Aorta (tissue), 5 donors: ENCODE measurements at regions not wholly inside any gene's neighbourhood (a gene's known extent, or its start where the extent isn't known, plus 50 kb on each side); places are given as distances from the start of the nearest gene placed in this dataset.
"Not testable (repeated sequence)": the region's sequence is repeated elsewhere in the genome, so short reads cannot be mapped to it uniquely, and the experiment has no call there.

Experiments
- ATAC-seq: fragments of 200-7000 bp; cut with Tn5 transposase; one replicate; pipeline ENCODE4 v1.9.1; 2022; ENCODE audit warnings: moderate library complexity; ENCODE audit not compliant: low FRiP score
- DNase-seq, 2 donors: peaks; one replicate each; pipeline ENCODE4 v3.0.0-alpha.2; 2020
- H3K27ac ChIP-seq, 2 donors: one replicate each; pipeline ENCODE4 v1.5.1; 2013; ENCODE audit warnings: low read length in 2 of 2, mild to moderate bottlenecking in 2 of 2, moderate library complexity in 2 of 2, control low read depth in 1 of 2, inconsistent platforms in 1 of 2, low read depth in 1 of 2
- H3K27me3 ChIP-seq, 2 donors: one replicate each; pipeline ENCODE4 v1.6.1; 2013; ENCODE audit warnings: control low read depth in 1 of 2, low read length in 1 of 2, mild to moderate bottlenecking in 1 of 2, moderate library complexity in 1 of 2; ENCODE audit not compliant: insufficient read depth in 2 of 2, control insufficient read depth in 1 of 2
- H3K36me3 ChIP-seq, 2 donors: one replicate each; pipeline ENCODE4 v1.6.1; 2013; ENCODE audit warnings: control low read depth in 1 of 2, low read length in 1 of 2, mild to moderate bottlenecking in 1 of 2; ENCODE audit not compliant: insufficient read depth in 2 of 2, control insufficient read depth in 1 of 2
- H3K4me1 ChIP-seq, 2 donors: one replicate each; pipeline ENCODE4 v1.6.1; 2013; ENCODE audit warnings: low read length in 2 of 2, control low read depth in 1 of 2, mild to moderate bottlenecking in 1 of 2, moderate library complexity in 1 of 2; ENCODE audit not compliant: insufficient read depth in 2 of 2, control insufficient read depth in 1 of 2
- H3K4me3 ChIP-seq, 2 donors: one replicate each; pipeline ENCODE4 v1.5.1; 2013; ENCODE audit warnings: low read length in 2 of 2, control low read depth in 1 of 2, mild to moderate bottlenecking in 1 of 2
- H3K9me3 ChIP-seq: one replicate; pipeline ENCODE4 v1.6.1; 2013; ENCODE audit warnings: mild to moderate bottlenecking, low read length; ENCODE audit not compliant: control insufficient read depth
- WGBS, 2 donors: extraction: QIAGEN DNeasy Blood & Tissue Kit; methylation state at CpG; one replicate each; pipeline ENCODE4 v1.1.7; 2013; 5-methylcytosine and 5-hydroxymethylcytosine counted together
- intact Hi-C, 2 donors: fragments of 100-400 bp; cut with DNase I; formaldehyde crosslinking; loops; one replicate each; pipeline versions ENCODE4 v1.14.2 to v1.15.0; 2022
- donor health status: healthy with polysubstance abuse.
- donor health status: Bipolar disorder and iron deficiency.
- donor health status: DM: no; HTN: no; CAD: no.
- donor health status: DM: no; HTN: no; CAD: no.
- donor health status: DM: yes; HTN: yes; CAD: no.

DNA sequence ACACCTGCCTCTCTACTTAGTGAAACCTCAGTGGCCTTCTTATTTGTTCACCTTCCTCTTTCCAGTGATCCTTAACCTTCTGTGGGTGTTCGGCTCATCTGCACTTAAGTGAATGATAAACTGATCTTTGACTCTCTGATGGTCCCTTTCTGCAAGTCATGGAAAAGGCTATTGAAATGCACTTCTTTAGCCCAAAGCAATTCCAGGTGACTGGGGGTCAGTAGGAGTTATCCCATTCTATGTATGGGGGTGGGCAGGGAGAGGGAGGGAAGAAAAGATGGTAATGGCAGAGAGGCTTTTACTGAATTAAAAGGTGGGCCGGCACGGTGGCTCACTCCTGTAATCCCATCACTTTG, 170.8 kb downstream of the RGS9 start:
- 90 to 95% methylated on average over 3 of the region's 3 CpGs for WGBS, 2 donors
- H3K27me3 ChIP-seq = no peaks in the 10 kb centered on the region
- H3K36me3 ChIP-seq = no peaks in the 10 kb centered on the region
- H3K4me3 ChIP-seq = no peak overlapping the region
- peaks cover 3% of the 10 kb centered on the region for H3K9me3 ChIP-seq
- H3K4me1 ChIP-seq = no peaks in the 10 kb centered on the region
- intact Hi-C loops = no loop called here
- no peak overlapping the region for H3K27ac ChIP-seq
- no peak for ATAC-seq
- DNase-seq = no peak

DNA sequence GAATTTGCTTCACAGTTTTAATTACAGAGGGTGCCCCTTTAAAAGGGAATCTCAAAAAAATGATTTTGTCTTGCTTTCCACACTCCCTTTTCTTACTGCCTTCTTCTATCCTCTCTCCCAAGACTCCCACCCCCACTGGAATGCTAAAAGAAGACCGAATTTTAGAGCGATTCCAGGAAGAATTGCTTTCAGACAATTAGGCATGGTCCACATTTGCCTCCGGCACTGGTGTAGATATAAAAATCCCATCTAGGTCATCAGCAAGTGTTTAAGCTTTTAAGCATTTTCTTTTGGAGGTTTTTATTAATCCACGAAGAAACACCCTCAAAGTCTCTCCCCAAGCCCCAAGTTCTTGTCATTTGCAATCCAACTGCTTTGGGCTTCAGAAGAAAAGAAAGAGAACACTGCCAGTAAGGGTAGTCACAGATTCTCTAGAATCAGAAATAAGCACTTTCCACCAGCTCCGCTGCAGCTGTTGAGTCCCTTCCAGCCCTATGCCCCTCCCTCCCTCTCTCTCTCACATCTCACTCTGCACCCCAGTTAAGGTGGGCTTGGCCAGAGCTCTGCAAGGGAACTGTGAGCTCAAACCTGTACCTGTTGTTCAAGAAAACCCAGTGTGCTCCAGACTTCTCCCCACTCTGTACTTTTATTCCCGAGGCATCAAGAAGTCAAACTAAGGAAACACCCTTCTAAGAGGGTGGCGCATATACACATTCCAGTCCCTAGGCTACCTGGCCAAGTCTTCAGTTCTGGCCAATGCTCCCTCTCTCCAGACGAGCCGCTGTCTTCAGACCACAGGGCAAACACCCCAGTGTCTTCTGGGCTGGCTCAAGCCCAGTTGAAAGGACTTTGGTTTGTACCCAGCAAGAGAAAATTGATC, 170.2 kb downstream of the RGS9 start:
- no peaks in the 10 kb centered on the region for H3K27me3 ChIP-seq
- H3K27ac ChIP-seq = no peak overlapping the region
- 59 to 64% methylated on average over 9 of the region's 9 CpGs for WGBS, 2 donors
- peaks cover 3% of the 10 kb centered on the region for H3K9me3 ChIP-seq
- no peaks in the 10 kb centered on the region for H3K4me1 ChIP-seq
- intact Hi-C loops = no loop called here
- no peaks in the 10 kb centered on the region for H3K36me3 ChIP-seq
- H3K4me3 ChIP-seq = no peak overlapping the region
- no peak for ATAC-seq
- no peak for DNase-seq

DNA sequence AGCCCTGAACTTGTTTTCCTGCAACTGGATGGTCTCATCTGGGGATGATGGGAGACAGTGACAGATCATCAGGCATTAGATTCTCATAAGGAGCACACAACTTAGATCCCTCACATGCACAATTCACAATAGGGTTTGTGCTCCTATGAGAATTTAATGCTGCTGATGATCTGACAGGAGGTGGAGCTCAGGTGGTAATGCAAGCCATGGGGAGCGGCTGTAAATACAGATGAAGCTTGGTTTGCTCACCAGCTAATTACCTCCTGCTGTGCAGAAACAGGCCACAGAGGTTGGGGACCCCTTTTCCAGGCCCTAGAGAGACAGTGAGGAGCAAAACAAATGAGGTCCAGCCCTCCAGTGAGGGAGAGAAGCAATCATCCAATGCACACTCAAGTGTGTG, 168.6 kb downstream of the RGS9 start:
- intact Hi-C loops = no loop called here
- WGBS, 2 donors = 96 to 100% methylated on average over 1 of the region's 1 CpG
- no peaks in the 10 kb centered on the region for H3K36me3 ChIP-seq
- ATAC-seq = no peak
- peaks cover 2% of the 10 kb centered on the region for H3K9me3 ChIP-seq
- no peak for DNase-seq
- no peaks in the 10 kb centered on the region for H3K27me3 ChIP-seq
- no peak overlapping the region for H3K27ac ChIP-seq
- no peaks in the 10 kb centered on the region for H3K4me1 ChIP-seq
- no peak overlapping the region for H3K4me3 ChIP-seq

DNA sequence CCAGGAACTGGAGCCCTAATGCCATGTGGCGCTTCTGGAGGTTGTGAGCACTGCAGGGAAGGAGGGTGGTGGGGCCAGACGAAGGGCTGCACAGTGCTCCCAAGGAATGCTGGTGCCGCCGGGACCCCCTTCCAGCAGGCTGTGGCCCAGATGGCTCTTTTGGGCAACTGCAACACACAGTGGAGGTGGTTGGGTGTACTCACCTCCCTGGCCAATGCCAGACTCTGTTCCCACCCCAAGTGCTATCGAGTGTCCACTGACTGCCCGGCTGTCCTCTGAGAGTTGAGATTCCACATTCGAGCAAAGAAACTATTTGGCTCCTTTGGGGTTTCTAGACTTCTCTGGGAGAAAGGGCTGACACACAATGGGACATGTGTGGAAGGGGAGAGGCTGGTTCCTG, 167.9 kb downstream of the RGS9 start:
- intact Hi-C loops = no loop called here
- ATAC-seq = no peak
- WGBS, 2 donors = 91 to 94% methylated on average over 7 of the region's 7 CpGs

DNA sequence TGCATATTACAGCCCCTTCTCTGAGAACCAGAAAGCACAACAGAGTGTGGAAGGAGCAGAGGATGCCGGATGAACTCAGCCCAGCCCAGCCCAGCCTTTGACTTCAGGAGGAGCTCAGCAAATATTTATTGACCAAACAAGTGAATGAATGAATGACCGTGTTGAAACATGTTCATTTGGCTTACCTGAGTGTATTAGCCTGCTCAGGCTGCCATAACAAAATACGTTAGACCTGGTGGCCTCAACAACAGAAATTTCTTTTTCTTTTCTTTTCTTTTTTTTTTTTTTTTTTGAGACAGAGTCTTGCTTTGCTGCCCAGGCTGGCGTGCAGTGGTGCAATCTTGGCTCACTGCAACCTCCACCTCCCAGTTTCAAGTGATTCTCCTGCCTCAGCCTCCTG, 164.7 kb downstream of the RGS9 start:
- H3K4me3 ChIP-seq, intact Hi-C loops, H3K9me3 ChIP-seq, H3K27ac ChIP-seq, H3K36me3 ChIP-seq, H3K27me3 ChIP-seq, DNase-seq, H3K4me1 ChIP-seq, ATAC-seq: not testable (repeated sequence)
- WGBS, 2 donors = 75 to 85% methylated on average over 4 of the region's 4 CpGs

More for the DNA sequence above, 167.9 kb downstream of the RGS9 start:
- Histone ChIP-seq H3K4me1 (no peaks in the 10 kb centered on the region), H3K36me3 (no peaks in the 10 kb centered on the region), H3K9me3 (peaks cover 2% of the 10 kb centered on the region), H3K27me3 (no peaks in the 10 kb centered on the region), H3K27ac (no peak overlapping the region), H3K4me3 (no peak overlapping the region)
- no peak for DNase-seq

DNA sequence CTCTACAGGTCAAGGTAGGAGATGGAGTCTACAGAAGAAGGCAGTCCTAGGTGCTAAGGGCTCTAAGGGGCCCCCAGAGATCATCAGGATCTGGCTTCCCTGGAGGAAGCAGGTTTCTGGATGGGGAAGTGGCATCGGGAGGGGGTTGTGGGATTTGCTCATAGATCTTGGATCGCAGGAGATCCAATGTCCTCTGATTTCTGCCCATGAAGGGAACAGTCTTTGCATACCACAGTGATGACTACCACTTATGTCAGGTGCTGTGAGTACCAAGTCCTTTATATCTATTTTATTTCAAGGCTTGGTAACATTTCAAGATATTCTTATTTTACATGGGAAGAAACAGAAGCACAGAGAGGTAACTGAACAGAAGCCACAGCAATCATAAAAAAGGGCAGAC, 164.0 kb downstream of the RGS9 start:
- Histone ChIP-seq H3K27ac (no peak overlapping the region), H3K4me3 (no peak overlapping the region), H3K27me3 (no peaks in the 10 kb centered on the region), H3K36me3 (no peaks in the 10 kb centered on the region), H3K9me3 (peaks cover 2% of the 10 kb centered on the region), H3K4me1 (no peaks in the 10 kb centered on the region)
- no peak for ATAC-seq
- 89% methylated on average over 2 of the region's 2 CpGs for WGBS, 2 donors
- intact Hi-C loops = no loop called here
- DNase-seq = no peak

DNA sequence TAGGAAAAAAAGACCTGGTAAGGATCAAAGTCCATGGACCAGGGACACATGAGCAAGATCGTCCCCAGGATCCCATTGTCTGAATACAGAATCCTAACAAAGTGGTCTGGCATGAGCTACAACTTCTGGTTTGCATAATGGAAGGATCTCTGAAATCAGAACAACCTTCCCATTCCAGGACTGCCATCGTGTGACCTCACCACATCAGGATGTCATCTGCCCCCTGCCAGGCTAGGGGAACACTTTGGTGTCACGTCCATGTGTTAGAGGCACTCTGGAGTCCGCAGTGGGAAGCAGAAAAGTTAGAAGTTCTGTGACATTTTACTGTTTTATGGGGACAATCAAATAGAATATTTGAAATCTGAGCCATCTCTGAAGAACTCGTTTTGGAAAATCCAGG, 160.7 kb downstream of the RGS9 start:
- no peaks in the 10 kb centered on the region for H3K4me1 ChIP-seq
- no peak for DNase-seq
- no peak for ATAC-seq
- H3K9me3 ChIP-seq = no peaks in the 10 kb centered on the region
- intact Hi-C loops = loop anchor here (5.0 to 10.0 kb wide), 2 partner anchors 867 to 869 kb away; no protein-coding TSS in a partner anchor
- H3K27ac ChIP-seq = no peak overlapping the region
- no peaks in the 10 kb centered on the region for H3K27me3 ChIP-seq
- H3K4me3 ChIP-seq = no peak overlapping the region
- WGBS, 2 donors = 50 to 58% methylated on average over 5 of the region's 5 CpGs
- no peaks in the 10 kb centered on the region for H3K36me3 ChIP-seq

DNA sequence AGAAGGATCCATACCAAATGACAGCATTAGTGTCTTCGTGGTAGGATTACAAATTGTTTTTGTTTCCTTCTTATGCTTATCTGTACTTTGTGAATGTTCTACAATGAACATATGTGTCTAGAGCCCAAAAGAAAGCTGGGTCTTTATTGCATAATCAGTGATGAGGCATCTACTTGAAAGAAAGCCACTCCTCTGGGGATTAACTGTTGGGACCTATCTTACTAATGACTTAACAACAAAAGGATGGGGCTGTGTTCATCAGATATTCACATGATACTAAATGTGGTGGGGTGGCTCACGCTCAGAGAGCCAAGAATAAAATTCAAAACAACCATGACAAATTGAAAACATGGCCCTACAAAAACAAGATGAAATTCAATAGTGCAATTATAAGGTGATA, 160.2 kb downstream of the RGS9 start:
- Histone ChIP-seq H3K9me3 (no peaks in the 10 kb centered on the region), H3K4me1 (no peaks in the 10 kb centered on the region), H3K36me3 (no peaks in the 10 kb centered on the region), H3K27ac (no peak overlapping the region), H3K4me3 (no peak overlapping the region), H3K27me3 (no peaks in the 10 kb centered on the region)
- intact Hi-C loops = loop anchor here (5.0 to 10.0 kb wide), 2 partner anchors 867 to 870 kb away; no protein-coding TSS in a partner anchor
- WGBS, 2 donors = 68 to 80% methylated on average over 2 of the region's 2 CpGs
- ATAC-seq = no peak
- no peak for DNase-seq

DNA sequence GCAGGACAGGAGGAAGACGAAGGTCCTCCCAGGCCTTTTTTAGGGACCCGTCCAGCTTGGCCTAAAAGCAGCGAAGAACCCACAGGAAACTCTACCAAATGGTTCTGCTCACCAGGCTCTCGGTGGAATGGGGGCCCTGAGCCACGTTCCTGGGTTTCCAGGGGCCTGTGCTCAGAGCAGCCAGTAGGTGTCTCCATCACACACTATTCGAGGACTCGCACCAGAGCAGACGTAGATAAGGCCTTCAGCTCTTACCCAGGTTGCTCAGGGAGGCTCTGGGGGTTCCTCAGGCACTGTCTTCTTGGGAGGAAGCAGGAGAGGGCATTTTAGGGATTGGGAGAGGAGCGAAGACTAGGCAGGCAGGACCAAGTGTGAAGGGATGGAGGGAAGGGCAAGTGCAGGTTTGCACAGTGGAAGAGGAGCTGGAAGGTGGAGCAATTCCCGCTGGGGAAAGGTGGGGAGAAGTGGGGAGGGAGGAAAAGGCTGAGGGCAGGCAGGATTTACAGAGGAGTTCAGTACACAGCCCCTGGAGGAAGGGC, 157.1 kb downstream of the RGS9 start:
- DNase-seq (peak in 1 of 2 donors; percentile 56), ATAC-seq (peak; percentile 86)
- no peak overlapping the region for H3K4me3 ChIP-seq

More for the DNA sequence above, 157.1 kb downstream of the RGS9 start:
- Histone ChIP-seq H3K27ac (no peak overlapping the region), H3K27me3 (no peaks in the 10 kb centered on the region), H3K36me3 (no peaks in the 10 kb centered on the region), H3K4me1 (no peaks in the 10 kb centered on the region), H3K9me3 (no peaks in the 10 kb centered on the region)
- intact Hi-C loops = loop anchor here (2.0 to 10.0 kb wide), 4 partner anchors 62 to 871 kb away; no protein-coding TSS in a partner anchor
- WGBS, 2 donors = 13 to 14% methylated on average over 10 of the region's 10 CpGs
